Parathyroid adenoma (tissue), 2 donors: ENCODE measurements at regions not wholly inside any gene's neighbourhood (a gene's known extent, or its start where the extent isn't known, plus 50 kb on each side); places are given as distances from the start of the nearest gene placed in this dataset.

Source experiments
- H2AFZ ChIP-seq: fragments of 300-600 bp; sonication (generic); one replicate; pipeline ENCODE4 v1.7.0; 2017; ENCODE audit warnings: antibody characterized with exemption, mild to moderate bottlenecking
- H3K27ac ChIP-seq: fragments of 300-600 bp; sonication (generic); one replicate; pipeline ENCODE4 v1.7.0; 2017
- H3K27me3 ChIP-seq: fragments of 300-600 bp; sonication (generic); one replicate; pipeline ENCODE4 v1.7.0; 2017; ENCODE audit warnings: low read length; ENCODE audit not compliant: control insufficient read depth, insufficient read depth
- H3K36me3 ChIP-seq: fragments of 300-600 bp; sonication (generic); one replicate; pipeline ENCODE4 v1.7.0; 2017; ENCODE audit warnings: low read length; ENCODE audit not compliant: control insufficient read depth, insufficient read depth
- H3K4me1 ChIP-seq: fragments of 300-600 bp; sonication (generic); one replicate; pipeline ENCODE4 v1.7.0; 2017; ENCODE audit warnings: control low read depth
- H3K4me2 ChIP-seq: fragments of 300-600 bp; sonication (generic); one replicate; pipeline ENCODE4 v1.7.0; 2017; ENCODE audit warnings: low read length
- H3K4me3 ChIP-seq: fragments of 300-600 bp; sonication (generic); one replicate; pipeline ENCODE4 v1.7.0; 2017; ENCODE audit warnings: low read depth, low read length
- H3K79me2 ChIP-seq: fragments of 300-600 bp; sonication (generic); one replicate; pipeline ENCODE4 v1.7.0; 2017; ENCODE audit warnings: control low read depth
- H3K9ac ChIP-seq: fragments of 300-600 bp; sonication (generic); one replicate; pipeline ENCODE4 v1.7.0; 2017; ENCODE audit warnings: mild to moderate bottlenecking
- H3K9me3 ChIP-seq: fragments of 300-600 bp; sonication (generic); one replicate; pipeline ENCODE4 v1.7.0; 2017; ENCODE audit warnings: low read length; ENCODE audit not compliant: control insufficient read depth
- CTCF ChIP-seq: fragments of 300-600 bp; sonication (generic); IDR thresholded peaks from one replicate; pipeline ENCODE4 v1.7.0; 2017; ENCODE audit warnings: antibody characterized with exemption, mild to moderate bottlenecking
- donor health status: primary hyperparathyroidism.

- Histone ChIP-seq H3K9me3 (no peaks in the 10 kb centered on the region), H3K4me3 (no peak overlapping the region), H2AFZ (no peak overlapping the region), H3K79me2 (no peaks in the 10 kb centered on the region), H3K9ac (no peak overlapping the region), H3K36me3 (no peaks in the 10 kb centered on the region), H3K27ac (no peak overlapping the region), H3K4me1 (no peaks in the 10 kb centered on the region), H3K4me2 (no peak overlapping the region), H3K27me3 (no peaks in the 10 kb centered on the region)
- TF ChIP-seq CTCF = no peak
These were observed 720.2 kb downstream of the PTPRU start for GRCh38 chr1:29956349-29957030.

GRCh38 chr1:29954591-29954990, 718.3 kb downstream of the PTPRU start:
- Histone ChIP-seq H3K27ac (no peak overlapping the region), H3K27me3 (no peaks in the 10 kb centered on the region), H3K36me3 (no peaks in the 10 kb centered on the region), H3K79me2 (no peaks in the 10 kb centered on the region), H3K4me3 (no peak overlapping the region), H3K4me1 (no peaks in the 10 kb centered on the region), H3K9ac (no peak overlapping the region), H3K9me3 (no peaks in the 10 kb centered on the region), H3K4me2 (no peak overlapping the region), H2AFZ (no peak overlapping the region)
- TF ChIP-seq CTCF = no peak

- TF ChIP-seq CTCF = no peak
- Histone ChIP-seq H3K4me2 (no peak overlapping the region), H3K4me1 (no peaks in the 10 kb centered on the region), H3K4me3 (no peak overlapping the region), H3K36me3 (no peaks in the 10 kb centered on the region), H3K9ac (no peak overlapping the region), H3K27ac (no peak overlapping the region), H3K79me2 (no peaks in the 10 kb centered on the region), H3K9me3 (no peaks in the 10 kb centered on the region), H2AFZ (no peak overlapping the region), H3K27me3 (no peaks in the 10 kb centered on the region)
These were observed 717.6 kb downstream of the PTPRU start for GRCh38 chr1:29953961-29954360.

GRCh38 chr1:29949676-29950075, 713.4 kb downstream of the PTPRU start:
- H3K27me3 ChIP-seq = no peaks in the 10 kb centered on the region
- no peak for TF ChIP-seq CTCF
- no peak overlapping the region for H3K4me2 ChIP-seq
- no peak overlapping the region for H3K9ac ChIP-seq
- H2AFZ ChIP-seq = no peak overlapping the region
- no peaks in the 10 kb centered on the region for H3K79me2 ChIP-seq
- no peaks in the 10 kb centered on the region for H3K9me3 ChIP-seq
- no peaks in the 10 kb centered on the region for H3K4me1 ChIP-seq
- no peak overlapping the region for H3K27ac ChIP-seq
- H3K4me3 ChIP-seq = no peak overlapping the region
- no peaks in the 10 kb centered on the region for H3K36me3 ChIP-seq

GRCh38 chr1:29948581-29948980, 712.3 kb downstream of the PTPRU start:
- Histone ChIP-seq H3K27me3 (no peaks in the 10 kb centered on the region), H3K27ac (no peak overlapping the region), H3K79me2 (no peaks in the 10 kb centered on the region), H3K9me3 (no peaks in the 10 kb centered on the region), H2AFZ (no peak overlapping the region), H3K4me2 (no peak overlapping the region), H3K4me3 (no peak overlapping the region), H3K4me1 (no peaks in the 10 kb centered on the region), H3K36me3 (no peaks in the 10 kb centered on the region), H3K9ac (no peak overlapping the region)
- TF ChIP-seq CTCF = no peak
